DND-41 (cell line): ENCODE measurements at regions not wholly inside any gene's neighbourhood (a gene's known extent, or its start where the extent isn't known, plus 50 kb on each side); places are given as distances from the start of the nearest gene placed in this dataset.

Experiments used
- CTCF ChIP-seq: IDR thresholded peaks from 2 replicates; pipeline ENCODE4 v1.5.1; 2012; ENCODE audit warnings: borderline replicate concordance, low read length, moderate library complexity, mild to moderate bottlenecking; ENCODE audit not compliant: poor library complexity, severe bottlenecking; ENCODE audit errors: extremely low read depth
- EZH2 ChIP-seq: IDR thresholded peaks from 3 replicates; pipeline ENCODE4 v1.6.1; 2012; ENCODE audit warnings: borderline replicate concordance, low read depth, mild to moderate bottlenecking, moderate library complexity, low read length, inconsistent platforms; ENCODE audit not compliant: severe bottlenecking

- no peak for TF ChIP-seq CTCF
- no peak for TF ChIP-seq EZH2
Measured at GRCh38 chr13:91111476-91112200, 235.8 kb upstream of the MIR17HG start.
